B cell (primary cell): ENCODE measurements at regions not wholly inside any gene's neighbourhood (a gene's known extent, or its start where the extent isn't known, plus 50 kb on each side); places are given as distances from the start of the nearest gene placed in this dataset.

Source experiments
- ATAC-seq: fragments of 200-7000 bp; cut with Tn5 transposase; one replicate; pipeline ENCODE4 v1.10.0; 2021; ENCODE audit warnings: low read depth, mild to moderate bottlenecking, moderate number of reproducible peaks, moderate library complexity
- CTCF ChIA-PET: fragments of 350-600 bp; sonication (Branson Sonifier 250); formaldehyde crosslinking; loops from one replicate; lab custom pipeline; 2021; ENCODE audit warnings: antibody characterized with exemption, inconsistent platforms; lab: Charles Lee
- POLR2A ChIA-PET: fragments of 350-600 bp; sonication (Branson Sonifier 250); formaldehyde crosslinking; loops from one replicate; lab custom pipeline; 2021; ENCODE audit warnings: antibody characterized with exemption; lab: Charles Lee
- DNase-seq: peaks from one replicate; pipeline ENCODE4 v3.0.0; 2013
- H2AFZ ChIP-seq: 2 replicates; pipeline ENCODE4 v1.6.1; 2012; ENCODE audit warnings: mild to moderate bottlenecking, low read depth, low read length; ENCODE audit not compliant: insufficient read depth, poor library complexity, severe bottlenecking
- H3K27ac ChIP-seq, 2 donors: 1 replicate in 1 of 2; 2 replicates in 1 of 2; pipeline ENCODE4 v1.5.1; 2012 to 2013; ENCODE audit warnings: low read length in 2 of 2, mild to moderate bottlenecking in 2 of 2, moderate library complexity in 1 of 2
- H3K27me3 ChIP-seq, 4 experiments: fragments of 200-600 bp in 1 of 4; sonication (generic) in 1 of 4; replicated peaks in 1 of 4; 1 replicate in 2 of 4; 2 replicates in 2 of 4; pipeline versions ENCODE4 v1.6.1 to v1.7.0; 2013 to 2016; ENCODE audit warnings: low read length in 3 of 4, mild to moderate bottlenecking in 2 of 4, mixed read lengths in 1 of 4, moderate library complexity in 1 of 4; ENCODE audit not compliant: insufficient read depth in 4 of 4, control insufficient read depth in 3 of 4; ENCODE audit errors: control extremely low read depth in 1 of 4
- H3K36me3 ChIP-seq, 2 experiments: replicated peaks in 1 of 2; 1 replicate in 1 of 2; 2 replicates in 1 of 2; pipeline versions ENCODE4 v1.6.1 to v1.7.1; 2013; ENCODE audit warnings: low read length in 1 of 2; ENCODE audit not compliant: insufficient read depth in 2 of 2, control insufficient read depth in 1 of 2; ENCODE audit errors: control extremely low read depth in 1 of 2, extremely low read depth in 1 of 2
- H3K4me1 ChIP-seq, 2 donors: fragments of 200-600 bp in 1 of 2; sonication (generic) in 1 of 2; 1 replicate in 1 of 2; 2 replicates in 1 of 2; pipeline versions ENCODE4 v1.5.1 to v1.6.1; 2013 to 2017; ENCODE audit warnings: low read length in 2 of 2; ENCODE audit not compliant: control insufficient read depth in 2 of 2, insufficient read depth in 2 of 2
- H3K4me2 ChIP-seq: replicated peaks from 2 replicates; pipeline ENCODE3; 2012; ENCODE audit warnings: mild to moderate bottlenecking, low read depth, low read length; ENCODE audit not compliant: poor library complexity, severe bottlenecking
- H3K4me3 ChIP-seq, 5 experiments: fragments of 200-600 bp in 1 of 5; sonication (generic) in 1 of 5; 1 replicate in 3 of 5; 2 replicates in 2 of 5; pipeline versions ENCODE4 v1.5.1 to v1.7.0; 2011 to 2016; ENCODE audit warnings: low read length in 4 of 5, mild to moderate bottlenecking in 4 of 5, low read depth in 2 of 5, control low read depth in 1 of 5, moderate library complexity in 1 of 5; ENCODE audit not compliant: insufficient read depth in 1 of 5; ENCODE audit errors: control extremely low read depth in 1 of 5, extremely low read depth in 1 of 5
- H3K79me2 ChIP-seq: fragments of 200-600 bp; sonication (generic); one replicate; pipeline ENCODE4 v1.6.0; 2016; ENCODE audit warnings: low read length; ENCODE audit not compliant: control insufficient read depth, insufficient read depth
- H3K9ac ChIP-seq: fragments of 200-600 bp; sonication (generic); 2 replicates; pipeline ENCODE4 v1.6.1; 2017; ENCODE audit warnings: mild to moderate bottlenecking, low read length, moderate library complexity
- H3K9me3 ChIP-seq, 3 donors: one replicate each; pipeline versions ENCODE4 v1.6.1 to v1.7.1; 2013; ENCODE audit warnings: low read length in 2 of 3; ENCODE audit not compliant: control insufficient read depth in 2 of 3, insufficient read depth in 1 of 3; ENCODE audit errors: control extremely low read depth in 1 of 3
- H4K20me1 ChIP-seq: 2 replicates; pipeline ENCODE4 v1.6.0; 2012; ENCODE audit warnings: mild to moderate bottlenecking, low read length; ENCODE audit not compliant: insufficient read depth, control insufficient read depth, poor library complexity, severe bottlenecking
- H3K27ac Mint-ChIP-seq: one replicate; pipeline ENCODE4 v1.8.0; 2021; ENCODE audit warnings: mixed read lengths
- H3K27me3 Mint-ChIP-seq: one replicate; pipeline ENCODE4 v1.8.0; 2021; ENCODE audit warnings: mixed read lengths
- H3K4me1 Mint-ChIP-seq: one replicate; pipeline ENCODE4 v1.8.0; 2021; ENCODE audit warnings: mixed read lengths
- H3K4me3 Mint-ChIP-seq: one replicate; pipeline ENCODE4 v1.8.0; 2021; ENCODE audit warnings: mixed read lengths
- H3K9me3 Mint-ChIP-seq: one replicate; pipeline ENCODE4 v1.8.0; 2022; ENCODE audit warnings: mixed read lengths; ENCODE audit not compliant: insufficient read depth
- EZH2 ChIP-seq: IDR thresholded peaks from 2 replicates; pipeline ENCODE4 v1.6.1; 2012; ENCODE audit warnings: borderline replicate concordance, low read depth, mild to moderate bottlenecking, moderate library complexity, low read length; ENCODE audit not compliant: insufficient read depth, poor library complexity, severe bottlenecking
- WGBS: methylation state at CpG from one replicate; pipeline ENCODE4 v1.1.5; 2013; ENCODE audit warnings: missing lambda C conversion rate; ENCODE audit not compliant: insufficient coverage; 5-methylcytosine and 5-hydroxymethylcytosine counted together
- intact Hi-C: fragments of 100-400 bp; cut with micrococcal nuclease; formaldehyde crosslinking; loops from one replicate; pipeline ENCODE4 v1.10.0; 2022
- TF ChIP-seq, protein P1 (sequence below): fragments of 200-600 bp; IDR thresholded peaks from one replicate; pipeline ENCODE4 v1.8.0; 2022; ENCODE audit warnings: antibody characterized with exemption, mild to moderate bottlenecking

DNA sequence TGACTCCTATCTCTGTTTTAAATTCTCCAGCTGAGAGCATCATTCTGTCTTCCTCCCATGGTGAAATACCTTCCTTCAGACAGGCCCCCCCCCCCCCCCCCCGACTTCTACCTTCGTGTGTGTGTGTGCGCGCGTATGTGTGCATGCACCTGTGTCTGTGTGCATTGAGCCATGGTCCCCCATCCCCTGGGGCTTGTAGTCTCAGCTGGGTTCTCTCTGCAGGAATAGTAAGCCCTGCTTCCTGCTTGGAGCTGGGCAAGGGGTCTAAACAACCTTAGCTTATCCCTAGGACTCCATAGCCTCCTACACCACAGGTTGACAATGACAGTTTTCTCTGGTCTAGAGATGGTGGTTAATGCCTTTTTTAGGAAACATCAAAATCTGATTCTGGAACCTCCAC lies 427.5 kb upstream of the KLHL29 start:
- Histone ChIP-seq H3K36me3 (no peaks in the 10 kb centered on the region), H2AFZ (no peak overlapping the region), H3K4me2 (no peak overlapping the region), H4K20me1 (no peaks in the 10 kb centered on the region), H3K27ac (no peak overlapping the region), H3K27me3 (no peaks in the 10 kb centered on the region), H3K79me2 (no peaks in the 10 kb centered on the region), H3K9ac (no peak overlapping the region), H3K9me3 (no peaks in the 10 kb centered on the region), H3K4me1 (no peaks in the 10 kb centered on the region), H3K4me3 (no peak overlapping the region)
- Mint-ChIP-seq H3K27ac (no peak overlapping the region), H3K4me3 (no peak overlapping the region), H3K9me3 (no peaks in the 10 kb centered on the region), H3K4me1 (no peaks in the 10 kb centered on the region), H3K27me3 (no peaks in the 10 kb centered on the region)
- ATAC-seq (no peak), DNase-seq (no peak)
- ChIA-PET POLR2A (no interaction called here), CTCF (no interaction called here)
- TF ChIP-seq, protein P1, sequence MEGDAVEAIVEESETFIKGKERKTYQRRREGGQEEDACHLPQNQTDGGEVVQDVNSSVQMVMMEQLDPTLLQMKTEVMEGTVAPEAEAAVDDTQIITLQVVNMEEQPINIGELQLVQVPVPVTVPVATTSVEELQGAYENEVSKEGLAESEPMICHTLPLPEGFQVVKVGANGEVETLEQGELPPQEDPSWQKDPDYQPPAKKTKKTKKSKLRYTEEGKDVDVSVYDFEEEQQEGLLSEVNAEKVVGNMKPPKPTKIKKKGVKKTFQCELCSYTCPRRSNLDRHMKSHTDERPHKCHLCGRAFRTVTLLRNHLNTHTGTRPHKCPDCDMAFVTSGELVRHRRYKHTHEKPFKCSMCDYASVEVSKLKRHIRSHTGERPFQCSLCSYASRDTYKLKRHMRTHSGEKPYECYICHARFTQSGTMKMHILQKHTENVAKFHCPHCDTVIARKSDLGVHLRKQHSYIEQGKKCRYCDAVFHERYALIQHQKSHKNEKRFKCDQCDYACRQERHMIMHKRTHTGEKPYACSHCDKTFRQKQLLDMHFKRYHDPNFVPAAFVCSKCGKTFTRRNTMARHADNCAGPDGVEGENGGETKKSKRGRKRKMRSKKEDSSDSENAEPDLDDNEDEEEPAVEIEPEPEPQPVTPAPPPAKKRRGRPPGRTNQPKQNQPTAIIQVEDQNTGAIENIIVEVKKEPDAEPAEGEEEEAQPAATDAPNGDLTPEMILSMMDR: no peak
- TF ChIP-seq EZH2: no peak
- no CpG with 5 or more reads among the region's 5 CpGs for WGBS
- intact Hi-C loops: no loop called here

DNA sequence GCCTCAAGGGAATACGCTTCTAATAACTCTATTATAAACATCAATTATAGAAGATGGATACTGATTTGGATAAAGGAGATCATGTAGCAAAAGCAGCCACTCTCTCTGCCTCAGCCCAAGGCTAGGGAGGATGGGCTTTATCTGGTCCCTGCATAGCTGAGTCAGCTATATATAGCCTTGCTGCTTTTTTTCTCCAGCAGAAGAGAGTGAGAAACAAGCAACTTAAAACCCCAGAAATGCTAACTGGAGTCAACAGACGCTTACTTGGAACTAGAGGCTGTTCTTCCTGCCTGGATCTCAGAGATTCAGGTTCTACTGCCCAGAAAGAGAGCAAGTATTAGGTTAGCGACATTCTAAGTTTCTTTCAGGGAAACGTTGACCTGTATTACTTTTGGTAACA lies 426.7 kb upstream of the KLHL29 start:
- Mint-ChIP-seq H3K4me1 (no peaks in the 10 kb centered on the region), H3K27ac (no peak overlapping the region), H3K27me3 (no peaks in the 10 kb centered on the region), H3K9me3 (no peaks in the 10 kb centered on the region), H3K4me3 (no peak overlapping the region)
- Histone ChIP-seq H3K36me3 (no peaks in the 10 kb centered on the region), H3K4me2 (no peak overlapping the region), H3K27ac (no peak overlapping the region), H3K9ac (no peak overlapping the region), H3K4me1 (no peaks in the 10 kb centered on the region), H3K79me2 (no peaks in the 10 kb centered on the region), H4K20me1 (no peaks in the 10 kb centered on the region), H3K9me3 (no peaks in the 10 kb centered on the region), H2AFZ (no peak overlapping the region), H3K4me3 (no peak overlapping the region), H3K27me3 (no peaks in the 10 kb centered on the region)
- 93% methylated on average over 2 of the region's 4 CpGs for WGBS
- intact Hi-C loops: no loop called here
- no peak for TF ChIP-seq EZH2
- TF ChIP-seq, protein P1: no peak
- ChIA-PET CTCF (no interaction called here), POLR2A (no interaction called here)
- ATAC-seq (no peak), DNase-seq (no peak)
